Endothelial cell (in vitro differentiated cells): ENCODE measurements at regions not wholly inside any gene's neighbourhood (a gene's known extent, or its start where the extent isn't known, plus 50 kb on each side); places are given as distances from the start of the nearest gene placed in this dataset.

Experiments
- DNase-seq: peaks from one replicate; pipeline ENCODE4 v3.0.0; 2021; ENCODE audit warnings: low spot score
- H3K27ac Mint-ChIP-seq: one replicate; pipeline ENCODE4 v1.8.0; 2021; ENCODE audit warnings: mixed read lengths, inconsistent platforms; ENCODE audit not compliant: unreplicated experiment
- H3K27me3 Mint-ChIP-seq: one replicate; pipeline ENCODE4 v1.8.0; 2021; ENCODE audit warnings: mild to moderate bottlenecking, moderate library complexity, mixed read lengths, inconsistent platforms; ENCODE audit not compliant: unreplicated experiment
- H3K36me3 Mint-ChIP-seq: one replicate; pipeline ENCODE4 v1.8.0; 2021; ENCODE audit warnings: mild to moderate bottlenecking, low read depth, mixed read lengths, inconsistent platforms; ENCODE audit not compliant: unreplicated experiment
- H3K4me1 Mint-ChIP-seq: one replicate; pipeline ENCODE4 v1.8.0; 2021; ENCODE audit warnings: mild to moderate bottlenecking, mixed read lengths, inconsistent platforms; ENCODE audit not compliant: unreplicated experiment
- H3K4me3 Mint-ChIP-seq: one replicate; pipeline ENCODE4 v1.8.0; 2021; ENCODE audit warnings: mild to moderate bottlenecking, mixed read lengths, inconsistent platforms; ENCODE audit not compliant: unreplicated experiment
- H3K9me3 Mint-ChIP-seq: one replicate; pipeline ENCODE4 v1.8.0; 2021; ENCODE audit warnings: mixed read lengths, inconsistent platforms; ENCODE audit not compliant: unreplicated experiment
- CTCF ChIP-seq: fragments of 200-600 bp; sonication (generic); IDR thresholded peaks from one replicate; pipeline ENCODE4 v1.5.0; 2021; ENCODE audit warnings: antibody characterized with exemption; ENCODE audit not compliant: unreplicated experiment

GRCh38 chr15:93831641-93832040 is 399.7 kb upstream of the MCTP2 start:
- Mint-ChIP-seq H3K36me3 (no peaks in the 10 kb centered on the region), H3K4me3 (no peak overlapping the region), H3K27ac (no peak overlapping the region), H3K9me3 (no peaks in the 10 kb centered on the region), H3K4me1 (no peaks in the 10 kb centered on the region), H3K27me3 (no peaks in the 10 kb centered on the region)
- no peak for DNase-seq
- no peak for TF ChIP-seq CTCF

- TF ChIP-seq CTCF: no peak
- H3K27ac Mint-ChIP-seq: no peak overlapping the region
- no peaks in the 10 kb centered on the region for H3K4me1 Mint-ChIP-seq
- H3K9me3 Mint-ChIP-seq: no peaks in the 10 kb centered on the region
- no peak for DNase-seq
- H3K27me3 Mint-ChIP-seq: no peaks in the 10 kb centered on the region
- H3K36me3 Mint-ChIP-seq: no peaks in the 10 kb centered on the region
- H3K4me3 Mint-ChIP-seq: no peak overlapping the region
Measured at GRCh38 chr15:93830221-93831080, 400.9 kb upstream of the MCTP2 start.

DNA sequence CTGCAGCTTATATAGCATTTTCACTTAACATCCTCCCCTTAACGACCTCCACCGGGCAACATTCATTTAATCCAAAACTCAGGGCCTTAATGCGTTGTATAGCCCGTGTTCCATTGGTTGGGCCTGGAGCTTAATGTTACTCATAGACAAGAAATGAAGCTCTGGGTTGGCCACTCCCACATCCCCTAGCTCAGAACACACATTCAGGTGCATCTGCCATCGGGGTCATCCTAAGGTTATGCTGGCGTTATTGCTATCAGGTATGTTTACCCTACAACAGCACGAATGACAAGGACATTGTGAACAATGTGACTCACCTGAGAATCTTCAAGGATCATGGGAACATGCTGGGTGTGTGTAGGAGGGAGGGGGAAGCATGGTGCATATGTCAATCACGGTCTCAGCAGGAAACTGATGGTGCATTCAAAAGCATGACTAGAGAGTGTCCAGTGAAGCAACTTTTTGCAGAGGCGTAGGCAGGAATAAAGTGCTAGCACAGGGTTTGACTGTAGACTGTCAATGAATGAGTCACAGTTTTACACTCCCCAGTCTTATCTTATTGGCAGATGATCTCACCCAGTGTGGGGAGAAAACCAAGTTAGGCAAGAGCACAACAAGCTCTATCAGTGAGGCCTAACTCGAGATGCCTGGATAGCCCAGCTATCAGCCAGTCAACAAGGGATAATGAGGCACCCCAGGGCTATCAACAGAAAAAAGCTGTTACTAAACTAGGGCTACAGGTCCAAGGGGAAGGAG is 402.1 kb upstream of the MCTP2 start:
- H3K9me3 Mint-ChIP-seq: no peaks in the 10 kb centered on the region
- H3K27ac Mint-ChIP-seq: no peak overlapping the region
- H3K4me3 Mint-ChIP-seq: no peak overlapping the region
- no peaks in the 10 kb centered on the region for H3K36me3 Mint-ChIP-seq
- no peak for TF ChIP-seq CTCF
- DNase-seq: no peak
- H3K27me3 Mint-ChIP-seq: no peaks in the 10 kb centered on the region
- H3K4me1 Mint-ChIP-seq: no peaks in the 10 kb centered on the region

GRCh38 chr15:93826790-93827189 is 404.6 kb upstream of the MCTP2 start:
- Mint-ChIP-seq H3K4me3 (no peak overlapping the region), H3K27me3 (no peaks in the 10 kb centered on the region), H3K4me1 (no peaks in the 10 kb centered on the region), H3K9me3 (no peaks in the 10 kb centered on the region), H3K36me3 (no peaks in the 10 kb centered on the region), H3K27ac (no peak overlapping the region)
- TF ChIP-seq CTCF: no peak
- DNase-seq: no peak

DNA sequence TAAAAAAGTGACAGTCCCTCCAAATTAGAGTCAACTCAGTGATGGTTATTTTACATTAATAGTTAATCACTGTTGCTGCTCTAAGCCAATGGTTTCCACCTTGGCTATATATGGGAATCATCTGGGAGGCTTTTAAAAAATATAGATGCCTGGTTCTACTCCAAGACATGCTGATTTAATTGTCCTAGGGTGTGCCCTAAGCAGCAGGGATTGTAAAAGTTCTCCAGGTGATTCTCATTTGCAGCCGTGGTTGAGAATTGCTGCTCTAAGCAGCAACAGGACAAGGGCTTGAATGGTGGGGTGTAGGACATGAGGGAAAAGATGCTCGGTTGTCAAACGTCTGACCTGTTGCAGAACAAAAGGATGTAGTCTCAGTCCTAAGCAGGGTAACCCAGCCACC is 405.1 kb upstream of the MCTP2 start:
- no peaks in the 10 kb centered on the region for H3K27me3 Mint-ChIP-seq
- no peak for TF ChIP-seq CTCF
- no peaks in the 10 kb centered on the region for H3K4me1 Mint-ChIP-seq
- no peak overlapping the region for H3K27ac Mint-ChIP-seq
- H3K36me3 Mint-ChIP-seq: no peaks in the 10 kb centered on the region
- no peak overlapping the region for H3K4me3 Mint-ChIP-seq
- no peaks in the 10 kb centered on the region for H3K9me3 Mint-ChIP-seq
- DNase-seq: no peak
